Liver (tissue), 3 donors: ENCODE measurements at regions not wholly inside any gene's neighbourhood (a gene's known extent, or its start where the extent isn't known, plus 50 kb on each side); places are given as distances from the start of the nearest gene placed in this dataset.

Experiments used
- EGR1 ChIP-seq, 2 donors: IDR thresholded peaks; 2 replicates each; pipeline ENCODE4 v1.6.1; 2016 to 2018; ENCODE audit warnings: antibody characterized with exemption in 2 of 2, low read depth in 2 of 2
- GABPA ChIP-seq, 2 donors: IDR thresholded peaks in 1 of 2; conservative IDR thresholded peaks in 1 of 2; 2 replicates each; pipeline ENCODE4 v1.6.1; 2016; ENCODE audit warnings: antibody characterized with exemption in 2 of 2, mild to moderate bottlenecking in 1 of 2, moderate library complexity in 1 of 2
- TF ChIP-seq, protein P1 (sequence below): IDR thresholded peaks from 2 replicates; pipeline ENCODE4 v1.6.1; 2016; ENCODE audit warnings: antibody characterized with exemption, mild to moderate bottlenecking
- TF ChIP-seq, protein P2 (sequence below): fragments of 150-350 bp; IDR thresholded peaks from 2 replicates; pipeline ENCODE4 v1.5.1; 2017; ENCODE audit warnings: improper control_type of control experiment, low read depth, low read length; ENCODE audit not compliant: missing input control
- TF ChIP-seq, protein P3 (sequence below): IDR thresholded peaks from 2 replicates; pipeline ENCODE4 v1.6.1; 2016; ENCODE audit warnings: antibody characterized with exemption
- TF ChIP-seq, protein P4 (sequence below): IDR thresholded peaks from 2 replicates; pipeline ENCODE4 v1.6.1; 2016; ENCODE audit warnings: antibody characterized with exemption
- donor health status: healthy.
- donor health status: healthy.

DNA sequence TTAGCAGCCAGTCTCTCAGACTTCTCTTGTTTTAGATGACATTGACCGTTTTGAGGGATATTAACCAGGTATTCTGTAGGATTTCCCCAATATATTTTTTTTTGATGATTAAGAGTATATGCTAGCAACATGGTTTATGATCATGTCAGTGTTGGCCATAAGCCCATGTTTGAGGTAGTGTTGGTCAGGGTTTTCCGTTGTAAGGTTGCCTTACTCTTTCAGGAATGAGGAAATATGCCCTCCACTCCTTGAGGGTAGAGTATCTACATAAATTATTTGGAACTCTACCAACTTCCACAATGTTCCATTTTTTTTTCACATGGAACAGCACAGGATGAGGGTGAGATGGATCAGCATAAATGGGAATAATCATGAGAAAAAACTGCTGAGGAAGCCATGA, 188.4 kb upstream of the PRDM9 start:
- TF ChIP-seq, protein P1, sequence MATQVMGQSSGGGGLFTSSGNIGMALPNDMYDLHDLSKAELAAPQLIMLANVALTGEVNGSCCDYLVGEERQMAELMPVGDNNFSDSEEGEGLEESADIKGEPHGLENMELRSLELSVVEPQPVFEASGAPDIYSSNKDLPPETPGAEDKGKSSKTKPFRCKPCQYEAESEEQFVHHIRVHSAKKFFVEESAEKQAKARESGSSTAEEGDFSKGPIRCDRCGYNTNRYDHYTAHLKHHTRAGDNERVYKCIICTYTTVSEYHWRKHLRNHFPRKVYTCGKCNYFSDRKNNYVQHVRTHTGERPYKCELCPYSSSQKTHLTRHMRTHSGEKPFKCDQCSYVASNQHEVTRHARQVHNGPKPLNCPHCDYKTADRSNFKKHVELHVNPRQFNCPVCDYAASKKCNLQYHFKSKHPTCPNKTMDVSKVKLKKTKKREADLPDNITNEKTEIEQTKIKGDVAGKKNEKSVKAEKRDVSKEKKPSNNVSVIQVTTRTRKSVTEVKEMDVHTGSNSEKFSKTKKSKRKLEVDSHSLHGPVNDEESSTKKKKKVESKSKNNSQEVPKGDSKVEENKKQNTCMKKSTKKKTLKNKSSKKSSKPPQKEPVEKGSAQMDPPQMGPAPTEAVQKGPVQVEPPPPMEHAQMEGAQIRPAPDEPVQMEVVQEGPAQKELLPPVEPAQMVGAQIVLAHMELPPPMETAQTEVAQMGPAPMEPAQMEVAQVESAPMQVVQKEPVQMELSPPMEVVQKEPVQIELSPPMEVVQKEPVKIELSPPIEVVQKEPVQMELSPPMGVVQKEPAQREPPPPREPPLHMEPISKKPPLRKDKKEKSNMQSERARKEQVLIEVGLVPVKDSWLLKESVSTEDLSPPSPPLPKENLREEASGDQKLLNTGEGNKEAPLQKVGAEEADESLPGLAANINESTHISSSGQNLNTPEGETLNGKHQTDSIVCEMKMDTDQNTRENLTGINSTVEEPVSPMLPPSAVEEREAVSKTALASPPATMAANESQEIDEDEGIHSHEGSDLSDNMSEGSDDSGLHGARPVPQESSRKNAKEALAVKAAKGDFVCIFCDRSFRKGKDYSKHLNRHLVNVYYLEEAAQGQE, result no peak
- TF ChIP-seq GABPA (IDR thresholded peaks at IDR 0.05 in 1 of 2, conservative IDR thresholded peaks at IDR 0.05 in 1 of 2) (no peak), EGR1 (IDR thresholded peaks at IDR 0.05; ENCODE audit: low read depth in 2 of 2) (no peak)
- TF ChIP-seq, protein P2, sequence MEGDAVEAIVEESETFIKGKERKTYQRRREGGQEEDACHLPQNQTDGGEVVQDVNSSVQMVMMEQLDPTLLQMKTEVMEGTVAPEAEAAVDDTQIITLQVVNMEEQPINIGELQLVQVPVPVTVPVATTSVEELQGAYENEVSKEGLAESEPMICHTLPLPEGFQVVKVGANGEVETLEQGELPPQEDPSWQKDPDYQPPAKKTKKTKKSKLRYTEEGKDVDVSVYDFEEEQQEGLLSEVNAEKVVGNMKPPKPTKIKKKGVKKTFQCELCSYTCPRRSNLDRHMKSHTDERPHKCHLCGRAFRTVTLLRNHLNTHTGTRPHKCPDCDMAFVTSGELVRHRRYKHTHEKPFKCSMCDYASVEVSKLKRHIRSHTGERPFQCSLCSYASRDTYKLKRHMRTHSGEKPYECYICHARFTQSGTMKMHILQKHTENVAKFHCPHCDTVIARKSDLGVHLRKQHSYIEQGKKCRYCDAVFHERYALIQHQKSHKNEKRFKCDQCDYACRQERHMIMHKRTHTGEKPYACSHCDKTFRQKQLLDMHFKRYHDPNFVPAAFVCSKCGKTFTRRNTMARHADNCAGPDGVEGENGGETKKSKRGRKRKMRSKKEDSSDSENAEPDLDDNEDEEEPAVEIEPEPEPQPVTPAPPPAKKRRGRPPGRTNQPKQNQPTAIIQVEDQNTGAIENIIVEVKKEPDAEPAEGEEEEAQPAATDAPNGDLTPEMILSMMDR, result no peak
- TF ChIP-seq, protein P3, sequence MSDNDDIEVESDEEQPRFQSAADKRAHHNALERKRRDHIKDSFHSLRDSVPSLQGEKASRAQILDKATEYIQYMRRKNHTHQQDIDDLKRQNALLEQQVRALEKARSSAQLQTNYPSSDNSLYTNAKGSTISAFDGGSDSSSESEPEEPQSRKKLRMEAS, result no peak
- TF ChIP-seq, protein P4, sequence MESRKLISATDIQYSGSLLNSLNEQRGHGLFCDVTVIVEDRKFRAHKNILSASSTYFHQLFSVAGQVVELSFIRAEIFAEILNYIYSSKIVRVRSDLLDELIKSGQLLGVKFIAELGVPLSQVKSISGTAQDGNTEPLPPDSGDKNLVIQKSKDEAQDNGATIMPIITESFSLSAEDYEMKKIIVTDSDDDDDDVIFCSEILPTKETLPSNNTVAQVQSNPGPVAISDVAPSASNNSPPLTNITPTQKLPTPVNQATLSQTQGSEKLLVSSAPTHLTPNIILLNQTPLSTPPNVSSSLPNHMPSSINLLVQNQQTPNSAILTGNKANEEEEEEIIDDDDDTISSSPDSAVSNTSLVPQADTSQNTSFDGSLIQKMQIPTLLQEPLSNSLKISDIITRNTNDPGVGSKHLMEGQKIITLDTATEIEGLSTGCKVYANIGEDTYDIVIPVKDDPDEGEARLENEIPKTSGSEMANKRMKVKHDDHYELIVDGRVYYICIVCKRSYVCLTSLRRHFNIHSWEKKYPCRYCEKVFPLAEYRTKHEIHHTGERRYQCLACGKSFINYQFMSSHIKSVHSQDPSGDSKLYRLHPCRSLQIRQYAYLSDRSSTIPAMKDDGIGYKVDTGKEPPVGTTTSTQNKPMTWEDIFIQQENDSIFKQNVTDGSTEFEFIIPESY, result no peak
